ENCODE measurements at regions not wholly inside any gene's neighbourhood (a gene's known extent, or its start where the extent isn't known, plus 50 kb on each side); places are given as distances from the start of the nearest gene placed in this dataset.

GRCh38 chr9:105879181-105879580, 184.8 kb downstream of the TMEM38B start:
- TF ChIP-seq EZH2 (IDR thresholded peaks at IDR 0.05; ENCODE audit: borderline replicate concordance, insufficient read depth, low read length, poor library complexity, severe bottlenecking) (no peak), POLR2AphosphoS5 (IDR thresholded peaks at IDR 0.05) (no peak), TAF1 (IDR thresholded peaks at IDR 0.05; ENCODE audit: low read depth) (no peak), SMC3 (conservative IDR thresholded peaks at IDR 0.05; ENCODE audit: poor library complexity) (no peak), REST (IDR thresholded peaks at IDR 0.05; ENCODE audit: borderline replicate concordance) (no peak), CTCF (IDR thresholded peaks at IDR 0.05; ENCODE audit: poor library complexity, severe bottlenecking) (no peak), EP300 (conservative IDR thresholded peaks at IDR 0.05; ENCODE audit: poor library complexity, severe bottlenecking) (no peak), RAD21 (conservative IDR thresholded peaks at IDR 0.05) (no peak), MXI1 (conservative IDR thresholded peaks at IDR 0.05; ENCODE audit: poor library complexity, severe bottlenecking) (no peak)
- H4K20me1 ChIP-seq (ENCODE audit: insufficient read depth): no peaks in the 10 kb centered on the region
- no peaks in the 10 kb centered on the region for H3K9me3 ChIP-seq (ENCODE audit: low read length)
- H3K4me2 ChIP-seq (ENCODE audit: low read length): no peak overlapping the region
- no peaks in the 10 kb centered on the region for H3K9me2 ChIP-seq (ENCODE audit: insufficient read depth, low read length)
- no peaks in the 10 kb centered on the region for H3F3A ChIP-seq (ENCODE audit: insufficient read depth, low read length, poor library complexity, severe bottlenecking)
- H3K27me3 ChIP-seq (ENCODE audit: insufficient read depth, low read depth, low read length): no peaks in the 10 kb centered on the region
- H3K4me3 ChIP-seq (ENCODE audit: low read length): no peak overlapping the region
- H3K36me3 ChIP-seq (ENCODE audit: insufficient read depth, low read length): no peaks in the 10 kb centered on the region
- H3K79me2 ChIP-seq (replicated peaks; ENCODE audit: insufficient read depth, low read length): no peaks in the 10 kb centered on the region
- H3K9ac ChIP-seq (ENCODE audit: low read length): no peak overlapping the region
- H2AFZ ChIP-seq (ENCODE audit: low read depth, low read length): no peak overlapping the region
- H3K27ac ChIP-seq (ENCODE audit: low read length): no peak overlapping the region

GRCh38 chr9:105880517-105880916, 186.2 kb downstream of the TMEM38B start:
- Histone ChIP-seq H4K20me1 (ENCODE audit: insufficient read depth) (no peaks in the 10 kb centered on the region), H3K9me2 (ENCODE audit: insufficient read depth, low read length) (no peaks in the 10 kb centered on the region), H3K27ac (ENCODE audit: low read length) (no peak overlapping the region), H2AFZ (ENCODE audit: low read depth, low read length) (no peak overlapping the region), H3K4me3 (ENCODE audit: low read length) (no peak overlapping the region), H3K79me2 (replicated peaks; ENCODE audit: insufficient read depth, low read length) (no peaks in the 10 kb centered on the region), H3K9ac (ENCODE audit: low read length) (no peak overlapping the region), H3K4me2 (ENCODE audit: low read length) (no peak overlapping the region), H3F3A (ENCODE audit: insufficient read depth, low read length, poor library complexity, severe bottlenecking) (no peaks in the 10 kb centered on the region), H3K9me3 (ENCODE audit: low read length) (no peaks in the 10 kb centered on the region), H3K36me3 (ENCODE audit: insufficient read depth, low read length) (no peaks in the 10 kb centered on the region), H3K27me3 (ENCODE audit: insufficient read depth, low read depth, low read length) (no peaks in the 10 kb centered on the region)
- TF ChIP-seq TAF1 (IDR thresholded peaks at IDR 0.05; ENCODE audit: low read depth) (no peak), REST (IDR thresholded peaks at IDR 0.05; ENCODE audit: borderline replicate concordance) (no peak), CTCF (IDR thresholded peaks at IDR 0.05; ENCODE audit: poor library complexity, severe bottlenecking) (no peak), MXI1 (conservative IDR thresholded peaks at IDR 0.05; ENCODE audit: poor library complexity, severe bottlenecking) (no peak), EZH2 (IDR thresholded peaks at IDR 0.05; ENCODE audit: borderline replicate concordance, insufficient read depth, low read length, poor library complexity, severe bottlenecking) (no peak), EP300 (conservative IDR thresholded peaks at IDR 0.05; ENCODE audit: poor library complexity, severe bottlenecking) (no peak), RAD21 (conservative IDR thresholded peaks at IDR 0.05) (no peak), SMC3 (conservative IDR thresholded peaks at IDR 0.05; ENCODE audit: poor library complexity) (no peak), POLR2AphosphoS5 (IDR thresholded peaks at IDR 0.05) (no peak)

Data from neural cell (in vitro differentiated cells).